ENCODE measurements at regions not wholly inside any gene's neighbourhood (a gene's known extent, or its start where the extent isn't known, plus 50 kb on each side); places are given as distances from the start of the nearest gene placed in this dataset.

GRCh38 chrX:8405631-8406030, 59.0 kb upstream of the VCX3B start:
- TF ChIP-seq, protein P1, sequence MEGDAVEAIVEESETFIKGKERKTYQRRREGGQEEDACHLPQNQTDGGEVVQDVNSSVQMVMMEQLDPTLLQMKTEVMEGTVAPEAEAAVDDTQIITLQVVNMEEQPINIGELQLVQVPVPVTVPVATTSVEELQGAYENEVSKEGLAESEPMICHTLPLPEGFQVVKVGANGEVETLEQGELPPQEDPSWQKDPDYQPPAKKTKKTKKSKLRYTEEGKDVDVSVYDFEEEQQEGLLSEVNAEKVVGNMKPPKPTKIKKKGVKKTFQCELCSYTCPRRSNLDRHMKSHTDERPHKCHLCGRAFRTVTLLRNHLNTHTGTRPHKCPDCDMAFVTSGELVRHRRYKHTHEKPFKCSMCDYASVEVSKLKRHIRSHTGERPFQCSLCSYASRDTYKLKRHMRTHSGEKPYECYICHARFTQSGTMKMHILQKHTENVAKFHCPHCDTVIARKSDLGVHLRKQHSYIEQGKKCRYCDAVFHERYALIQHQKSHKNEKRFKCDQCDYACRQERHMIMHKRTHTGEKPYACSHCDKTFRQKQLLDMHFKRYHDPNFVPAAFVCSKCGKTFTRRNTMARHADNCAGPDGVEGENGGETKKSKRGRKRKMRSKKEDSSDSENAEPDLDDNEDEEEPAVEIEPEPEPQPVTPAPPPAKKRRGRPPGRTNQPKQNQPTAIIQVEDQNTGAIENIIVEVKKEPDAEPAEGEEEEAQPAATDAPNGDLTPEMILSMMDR (IDR thresholded peaks at IDR 0.05) = no peak
- no peak for TF ChIP-seq POLR2AphosphoS5 (IDR thresholded peaks at IDR 0.05; ENCODE audit: low read depth, low read length)
- TF ChIP-seq, protein P2, sequence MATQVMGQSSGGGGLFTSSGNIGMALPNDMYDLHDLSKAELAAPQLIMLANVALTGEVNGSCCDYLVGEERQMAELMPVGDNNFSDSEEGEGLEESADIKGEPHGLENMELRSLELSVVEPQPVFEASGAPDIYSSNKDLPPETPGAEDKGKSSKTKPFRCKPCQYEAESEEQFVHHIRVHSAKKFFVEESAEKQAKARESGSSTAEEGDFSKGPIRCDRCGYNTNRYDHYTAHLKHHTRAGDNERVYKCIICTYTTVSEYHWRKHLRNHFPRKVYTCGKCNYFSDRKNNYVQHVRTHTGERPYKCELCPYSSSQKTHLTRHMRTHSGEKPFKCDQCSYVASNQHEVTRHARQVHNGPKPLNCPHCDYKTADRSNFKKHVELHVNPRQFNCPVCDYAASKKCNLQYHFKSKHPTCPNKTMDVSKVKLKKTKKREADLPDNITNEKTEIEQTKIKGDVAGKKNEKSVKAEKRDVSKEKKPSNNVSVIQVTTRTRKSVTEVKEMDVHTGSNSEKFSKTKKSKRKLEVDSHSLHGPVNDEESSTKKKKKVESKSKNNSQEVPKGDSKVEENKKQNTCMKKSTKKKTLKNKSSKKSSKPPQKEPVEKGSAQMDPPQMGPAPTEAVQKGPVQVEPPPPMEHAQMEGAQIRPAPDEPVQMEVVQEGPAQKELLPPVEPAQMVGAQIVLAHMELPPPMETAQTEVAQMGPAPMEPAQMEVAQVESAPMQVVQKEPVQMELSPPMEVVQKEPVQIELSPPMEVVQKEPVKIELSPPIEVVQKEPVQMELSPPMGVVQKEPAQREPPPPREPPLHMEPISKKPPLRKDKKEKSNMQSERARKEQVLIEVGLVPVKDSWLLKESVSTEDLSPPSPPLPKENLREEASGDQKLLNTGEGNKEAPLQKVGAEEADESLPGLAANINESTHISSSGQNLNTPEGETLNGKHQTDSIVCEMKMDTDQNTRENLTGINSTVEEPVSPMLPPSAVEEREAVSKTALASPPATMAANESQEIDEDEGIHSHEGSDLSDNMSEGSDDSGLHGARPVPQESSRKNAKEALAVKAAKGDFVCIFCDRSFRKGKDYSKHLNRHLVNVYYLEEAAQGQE (IDR thresholded peaks at IDR 0.05; ENCODE audit: insufficient read depth in 1 of 2, low read depth in 2 of 2, low read length in 1 of 2) = no peak
- TF ChIP-seq TCF7L2 (IDR thresholded peaks at IDR 0.05; ENCODE audit: low read depth, low read length) = no peak
- TF ChIP-seq SIN3A (IDR thresholded peaks at IDR 0.05; ENCODE audit: borderline replicate concordance, insufficient read depth, low read depth, low read length) = no peak

Measured in Panc1 (cell line).